Thyroid gland (tissue), 4 donors: ENCODE measurements at regions not wholly inside any gene's neighbourhood (a gene's known extent, or its start where the extent isn't known, plus 50 kb on each side); places are given as distances from the start of the nearest gene placed in this dataset.

Experiments
- CTCF ChIP-seq, 6 experiments: fragments of 200-600 bp in 3 of 6; fragments of 450-650 bp in 3 of 6; sonication (generic) in 3 of 6; IDR thresholded peaks; one replicate each; pipeline ENCODE4 v1.5.1; 2016 to 2019; ENCODE audit warnings: antibody characterized with exemption in 6 of 6, mild to moderate bottlenecking in 2 of 6, inconsistent platforms in 1 of 6, moderate library complexity in 1 of 6
- POLR2A ChIP-seq, 2 donors: fragments of 450-650 bp; IDR thresholded peaks; one replicate each; pipeline ENCODE4 v1.6.1; 2017; ENCODE audit warnings: antibody characterized with exemption in 2 of 2, mild to moderate bottlenecking in 2 of 2, moderate library complexity in 1 of 2

GRCh38 chr4:31351695-31352094, 631.5 kb downstream of the PCDH7 start:
- no peak for TF ChIP-seq CTCF (IDR thresholded peaks at IDR 0.05)
- TF ChIP-seq POLR2A (IDR thresholded peaks at IDR 0.05), result no peak
